ENCODE measurements at regions not wholly inside any gene's neighbourhood (a gene's known extent, or its start where the extent isn't known, plus 50 kb on each side); places are given as distances from the start of the nearest gene placed in this dataset.
"Not testable (repeated sequence)": the region's sequence is repeated elsewhere in the genome, so short reads cannot be mapped to it uniquely, and the experiment has no call there.

GRCh38 chr19:28327905-28328304 lies 885.0 kb downstream of the UQCRFS1 start:
- no peak for DNase-seq (ENCODE audit: low read depth in 2 of 2)

GRCh38 chr19:28326746-28327145 lies 886.2 kb downstream of the UQCRFS1 start:
- no peak for DNase-seq (ENCODE audit: low read depth in 2 of 2)

- no peak for DNase-seq (ENCODE audit: low read depth in 2 of 2)
Observed at GRCh38 chr19:28324275-28325060, 888.5 kb downstream of the UQCRFS1 start.

GRCh38 chr19:28322945-28323344 lies 890.0 kb downstream of the UQCRFS1 start:
- no peak for DNase-seq (ENCODE audit: low read depth in 2 of 2)

- DNase-seq (ENCODE audit: low read depth in 2 of 2), result no peak
Observed at GRCh38 chr19:28322491-28322890, 890.5 kb downstream of the UQCRFS1 start.

- DNase-seq (ENCODE audit: low read depth in 2 of 2), result no peak
Observed at GRCh38 chr19:28319918-28320317, 893.0 kb downstream of the UQCRFS1 start.

GRCh38 chr19:28319227-28319626 lies 893.7 kb downstream of the UQCRFS1 start:
- no peak for DNase-seq (ENCODE audit: low read depth in 2 of 2)

- DNase-seq (ENCODE audit: low read depth in 2 of 2), result no peak
Observed at GRCh38 chr19:28318469-28319179, 894.3 kb downstream of the UQCRFS1 start.

GRCh38 chr19:28316464-28316863 lies 896.5 kb downstream of the UQCRFS1 start:
- DNase-seq (ENCODE audit: low read depth in 2 of 2), result no peak

GRCh38 chr19:28314756-28315155 lies 898.2 kb downstream of the UQCRFS1 start:
- DNase-seq (ENCODE audit: low read depth in 2 of 2), result no peak

GRCh38 chr19:28314287-28314686 lies 898.7 kb downstream of the UQCRFS1 start:
- no peak for DNase-seq (ENCODE audit: low read depth in 2 of 2)

- no peak for DNase-seq (ENCODE audit: low read depth in 2 of 2)
Observed at GRCh38 chr19:28313633-28314032, 899.3 kb downstream of the UQCRFS1 start.

GRCh38 chr19:28312269-28312668 lies 900.7 kb downstream of the UQCRFS1 start:
- DNase-seq (ENCODE audit: low read depth in 2 of 2), result no peak

GRCh38 chr19:28310829-28311228 lies 902.1 kb downstream of the UQCRFS1 start:
- DNase-seq (ENCODE audit: low read depth in 2 of 2), result not testable (repeated sequence)

GRCh38 chr19:28309070-28309469 lies 903.9 kb downstream of the UQCRFS1 start:
- no peak for DNase-seq (ENCODE audit: low read depth in 2 of 2)

- no peak for DNase-seq (ENCODE audit: low read depth in 2 of 2)
Observed at GRCh38 chr19:28307963-28308362, 905.0 kb downstream of the UQCRFS1 start.

- no peak for DNase-seq (ENCODE audit: low read depth in 2 of 2)
Observed at GRCh38 chr19:28307487-28307886, 905.5 kb downstream of the UQCRFS1 start.

GRCh38 chr19:28305513-28305912 lies 907.4 kb downstream of the UQCRFS1 start:
- no peak for DNase-seq (ENCODE audit: low read depth in 2 of 2)

GRCh38 chr19:28303502-28303901 lies 909.4 kb downstream of the UQCRFS1 start:
- DNase-seq (ENCODE audit: low read depth in 2 of 2), result no peak

GRCh38 chr19:28301961-28302360 lies 911.0 kb downstream of the UQCRFS1 start:
- DNase-seq (ENCODE audit: low read depth in 2 of 2), result no peak

- DNase-seq (ENCODE audit: low read depth in 2 of 2), result no peak
Observed at GRCh38 chr19:28301463-28301862, 911.5 kb downstream of the UQCRFS1 start.

GRCh38 chr19:28299649-28300048 lies 913.3 kb downstream of the UQCRFS1 start:
- DNase-seq (ENCODE audit: low read depth in 2 of 2), result no peak

- DNase-seq (ENCODE audit: low read depth in 2 of 2), result no peak
Observed at GRCh38 chr19:28297586-28298157, 915.3 kb downstream of the UQCRFS1 start.

All from stimulated activated CD8-positive, alpha-beta memory T cell treated with anti-CD3 and anti-CD28 coated beads, Interleukin-7, amount 100 ng/mL, for 4 hours (primary cell).